H9 (cell line): ENCODE measurements at regions not wholly inside any gene's neighbourhood (a gene's known extent, or its start where the extent isn't known, plus 50 kb on each side); places are given as distances from the start of the nearest gene placed in this dataset.

Source experiments
- DNase-seq: peaks from one replicate; pipeline ENCODE4 v3.0.0-alpha.2; 2017
- H2AFZ ChIP-seq: one replicate; pipeline ENCODE4 v1.6.1; 2013; ENCODE audit warnings: mild to moderate bottlenecking, low read length, control low read depth, moderate library complexity
- H2AK5ac ChIP-seq: 2 replicates; pipeline ENCODE4 v1.6.1; 2013; ENCODE audit warnings: low read length, control low read depth, mixed read lengths; ENCODE audit not compliant: insufficient read length
- H2BK120ac ChIP-seq: one replicate; pipeline ENCODE4 v1.6.1; 2013; ENCODE audit warnings: low read depth, mild to moderate bottlenecking, low read length, control low read depth, inconsistent platforms; ENCODE audit not compliant: poor library complexity, severe bottlenecking
- H2BK12ac ChIP-seq: 2 replicates; pipeline ENCODE4 v1.6.1; 2013; ENCODE audit warnings: low read length, control low read depth, mixed read lengths, low read depth; ENCODE audit not compliant: insufficient read length
- H2BK15ac ChIP-seq: 2 replicates; pipeline ENCODE4 v1.6.1; 2013; ENCODE audit warnings: low read depth, low read length, control low read depth
- H2BK20ac ChIP-seq: one replicate; pipeline ENCODE4 v1.6.1; 2013; ENCODE audit warnings: low read depth, mild to moderate bottlenecking, low read length, control low read depth, inconsistent platforms; ENCODE audit not compliant: poor library complexity, severe bottlenecking
- H2BK5ac ChIP-seq: 2 replicates; pipeline ENCODE4 v1.6.1; 2013; ENCODE audit warnings: low read length, control low read depth, mixed read lengths; ENCODE audit not compliant: insufficient read length
- H3K14ac ChIP-seq: 2 replicates; pipeline ENCODE4 v1.6.1; 2013; ENCODE audit warnings: low read length, control low read depth; ENCODE audit not compliant: insufficient read depth
- H3K18ac ChIP-seq: 2 replicates; pipeline ENCODE4 v1.6.1; 2013; ENCODE audit warnings: low read depth, mild to moderate bottlenecking, mixed read lengths, low read length, control low read depth; ENCODE audit not compliant: insufficient read length
- H3K23ac ChIP-seq: 2 replicates; pipeline ENCODE4 v1.6.1; 2013; ENCODE audit warnings: low read length, control low read depth, mixed read lengths, low read depth; ENCODE audit not compliant: insufficient read length
- H3K23me2 ChIP-seq: 2 replicates; pipeline ENCODE4 v1.6.1; 2013; ENCODE audit warnings: low read depth, mild to moderate bottlenecking, mixed read lengths, low read length, control low read depth; ENCODE audit not compliant: insufficient read length, poor library complexity, severe bottlenecking
- H3K27ac ChIP-seq: 2 replicates; pipeline ENCODE4 v1.5.1; 2013; ENCODE audit warnings: low read length, control low read depth, mixed read lengths, low read depth; ENCODE audit not compliant: insufficient read length
- H3K27me3 ChIP-seq: 2 replicates; pipeline ENCODE4 v1.6.1; 2013; ENCODE audit warnings: low read length, control low read depth, inconsistent platforms; ENCODE audit not compliant: insufficient read depth
- H3K4ac ChIP-seq: 2 replicates; pipeline ENCODE4 v1.6.1; 2013; ENCODE audit warnings: low read depth, mild to moderate bottlenecking, control low read depth, inconsistent platforms, low read length, moderate library complexity
- H3K4me1 ChIP-seq: 2 replicates; pipeline ENCODE4 v1.6.1; 2013; ENCODE audit warnings: low read length, control low read depth, inconsistent platforms; ENCODE audit not compliant: insufficient read depth
- H3K4me2 ChIP-seq: 2 replicates; pipeline ENCODE4 v1.6.1; 2013; ENCODE audit warnings: low read length, control low read depth, mixed read lengths; ENCODE audit not compliant: insufficient read length, insufficient read depth
- H3K56ac ChIP-seq: 2 replicates; pipeline ENCODE4 v1.6.1; 2013; ENCODE audit warnings: low read depth, mild to moderate bottlenecking, mixed read lengths, low read length, control low read depth; ENCODE audit not compliant: insufficient read length
- H3K79me1 ChIP-seq: 2 replicates; pipeline ENCODE4 v1.6.1; 2013; ENCODE audit warnings: low read depth, mild to moderate bottlenecking, moderate library complexity, low read length, control low read depth, inconsistent platforms; ENCODE audit not compliant: insufficient read depth, poor library complexity, severe bottlenecking
- H3K79me2 ChIP-seq: 2 replicates; pipeline ENCODE4 v1.6.1; 2013; ENCODE audit warnings: low read length, control low read depth, inconsistent platforms; ENCODE audit not compliant: insufficient read depth
- H3K9ac ChIP-seq: 2 replicates; pipeline ENCODE4 v1.6.1; 2013; ENCODE audit warnings: low read length, control low read depth, mixed read lengths; ENCODE audit not compliant: insufficient read length; ENCODE audit errors: extremely low read depth
- H3K9me3 ChIP-seq: one replicate; pipeline ENCODE4 v1.6.1; 2013; ENCODE audit warnings: low read depth, low read length, inconsistent platforms; ENCODE audit not compliant: control insufficient read depth
- H3T11ph ChIP-seq: one replicate; pipeline ENCODE4 v1.6.1; 2013; ENCODE audit warnings: mild to moderate bottlenecking, low read length, control low read depth, inconsistent platforms
- H4K20me1 ChIP-seq: one replicate; pipeline ENCODE4 v1.6.1; 2013; ENCODE audit not compliant: control insufficient read depth, insufficient read length, insufficient read depth
- H4K5ac ChIP-seq: 2 replicates; pipeline ENCODE4 v1.6.1; 2013; ENCODE audit warnings: low read depth, mild to moderate bottlenecking, mixed read lengths, low read length, control low read depth; ENCODE audit not compliant: insufficient read length
- H4K8ac ChIP-seq: replicated peaks from 2 replicates; pipeline ENCODE4 v1.6.1; 2013; ENCODE audit warnings: low read length, control low read depth, mixed read lengths, low read depth; ENCODE audit not compliant: insufficient read length
- H4K91ac ChIP-seq: 2 replicates; pipeline ENCODE4 v1.6.1; 2013; ENCODE audit warnings: low read depth, mild to moderate bottlenecking, moderate library complexity, mixed read lengths, low read length, control low read depth; ENCODE audit not compliant: insufficient read length
- H3K27ac Mint-ChIP-seq, 3 experiments: 2 replicates in 2 of 3; 3 replicates in 1 of 3; pipeline ENCODE4 v1.8.0; 2020 to 2021; ENCODE audit warnings: mixed read lengths in 3 of 3, mild to moderate bottlenecking in 1 of 3, moderate library complexity in 1 of 3
- H3K27me3 Mint-ChIP-seq: 2 replicates; pipeline ENCODE4 v1.8.0; 2021; ENCODE audit warnings: low read depth, mild to moderate bottlenecking, moderate library complexity, mixed read lengths
- H3K36me3 Mint-ChIP-seq, 3 experiments: 2 replicates in 2 of 3; 3 replicates in 1 of 3; pipeline ENCODE4 v1.8.0; 2020 to 2021; ENCODE audit warnings: low read depth in 3 of 3, mixed read lengths in 3 of 3; ENCODE audit not compliant: insufficient read depth in 1 of 3
- H3K4me1 Mint-ChIP-seq, 2 experiments: 2 replicates each; pipeline ENCODE4 v1.8.0; 2020; ENCODE audit warnings: mixed read lengths in 2 of 2
- H3K4me3 Mint-ChIP-seq, 2 experiments: 2 replicates in 1 of 2; 3 replicates in 1 of 2; pipeline ENCODE4 v1.8.0; 2020 to 2021; ENCODE audit warnings: mild to moderate bottlenecking in 2 of 2, mixed read lengths in 2 of 2, moderate library complexity in 1 of 2
- H3K9me3 Mint-ChIP-seq, 2 experiments: 2 replicates in 1 of 2; 3 replicates in 1 of 2; pipeline ENCODE4 v1.8.0; 2020; ENCODE audit warnings: mild to moderate bottlenecking in 2 of 2, mixed read lengths in 2 of 2, moderate library complexity in 1 of 2
- CTCF ChIP-seq: fragments of 200-600 bp; sonication (generic); conservative IDR thresholded peaks from 3 replicates; pipeline ENCODE4 v1.8.0; 2021; ENCODE audit warnings: antibody characterized with exemption, mild to moderate bottlenecking
- WGBS: extraction: QIAGEN DNeasy Blood & Tissue Kit; methylation state at CpG from one replicate; pipeline ENCODE4 v1.1.7; 2013; ENCODE audit warnings: missing lambda C conversion rate, low lambda C conversion rate, mixed read lengths; ENCODE audit not compliant: insufficient read length; ENCODE audit errors: extremely low coverage; 5-methylcytosine and 5-hydroxymethylcytosine counted together

GRCh38 chr18:39485696-39486095 is 1920.1 kb upstream of the CELF4 start:
- DNase-seq = no peak

More at GRCh38 chr18:39485696-39486095, 1920.1 kb upstream of the CELF4 start:
- Histone ChIP-seq H4K8ac (no peak overlapping the region), H2BK120ac (no peak overlapping the region), H3K14ac (no peak overlapping the region), H3T11ph (no peak overlapping the region), H3K4me1 (peaks cover 9% of the 10 kb centered on the region; the same call in 1 of the 2 replicates), H2BK15ac (no peak overlapping the region), H3K79me2 (no peaks in the 10 kb centered on the region), H3K27me3 (no peaks in the 10 kb centered on the region), H2BK12ac (no peak overlapping the region), H3K9ac (no peak overlapping the region), H3K56ac (no peak overlapping the region), H3K27ac (no peak overlapping the region), H4K5ac (no peak overlapping the region), H2BK5ac (no peak overlapping the region), H2AK5ac (no peak overlapping the region), H2BK20ac (no peak overlapping the region), H3K23me2 (no peaks in the 10 kb centered on the region), H4K91ac (no peak overlapping the region), H4K20me1 (no peaks in the 10 kb centered on the region), H3K4ac (no peak overlapping the region), H2AFZ (no peak overlapping the region), H3K23ac (no peak overlapping the region), H3K4me2 (no peak overlapping the region), H3K79me1 (no peaks in the 10 kb centered on the region), H3K9me3 (no peaks in the 10 kb centered on the region), H3K18ac (no peak overlapping the region)
- Mint-ChIP-seq H3K27me3 (no peaks in the 10 kb centered on the region), H3K4me1 (peaks cover 9 to 13% of the 10 kb centered on the region in 2 experiments), H3K4me3 (no peak overlapping the region), H3K36me3 (no peaks in the 10 kb centered on the region; a peak in 1 of 7 replicates), H3K9me3 (no peaks in the 10 kb centered on the region; a peak in 1 of 5 replicates), H3K27ac (no peak overlapping the region)
- no peak for TF ChIP-seq CTCF
- no CpG with 5 or more reads among the region's 1 CpG for WGBS
